Caco-2 (cell line): ENCODE measurements at regions not wholly inside any gene's neighbourhood (a gene's known extent, or its start where the extent isn't known, plus 50 kb on each side); places are given as distances from the start of the nearest gene placed in this dataset.

ENCODE experiments used
- BruUV-seq: library from RNA; stranded (reverse); fragments of 400-500 nt; replicated peaks from 2 replicates; lab custom pipeline; 2021; lab: Mats Ljungman, UMichigan
- CTCF ChIA-PET: fragments of 300-600 bp; sonication (Branson Sonifier 250); formaldehyde crosslinking; loops from one replicate; lab custom pipeline; 2022; ENCODE audit warnings: antibody characterized with exemption; lab: Charles Lee
- POLR2A ChIA-PET: fragments of 300-600 bp; sonication (Branson Sonifier 250); formaldehyde crosslinking; loops from one replicate; lab custom pipeline; 2022; ENCODE audit warnings: antibody characterized with exemption; lab: Charles Lee
- DNase-seq, 2 experiments: peaks; one replicate each; pipeline versions ENCODE4 v3.0.0 to v3.0.0-alpha.2; 2020 to 2022
- H3K27me3 ChIP-seq: replicated peaks from 2 replicates; pipeline ENCODE4 v1.6.0; 2011; ENCODE audit warnings: low read length; ENCODE audit not compliant: control insufficient read depth, insufficient read depth
- H3K36me3 ChIP-seq: 2 replicates; pipeline ENCODE4 v1.5.1; 2011; ENCODE audit warnings: low read length; ENCODE audit not compliant: control insufficient read depth, insufficient read depth
- H3K4me1 ChIP-seq: fragments of 250-450 bp; sonication (Bioruptor Pico); 2 replicates; pipeline ENCODE4 v1.5.1; 2020; ENCODE audit warnings: mild to moderate bottlenecking
- H3K4me3 ChIP-seq: 2 replicates; pipeline ENCODE4 v1.5.1; 2011; ENCODE audit warnings: low read depth, mild to moderate bottlenecking, control low read depth, low read length
- H3K9me3 ChIP-seq: fragments of 250-450 bp; sonication (Bioruptor Pico); 2 replicates; pipeline ENCODE4 v1.5.1; 2020; ENCODE audit warnings: mild to moderate bottlenecking, moderate library complexity
- H3K27ac Mint-ChIP-seq: one replicate; pipeline ENCODE4 v1.8.0; 2022; ENCODE audit warnings: mixed read lengths; ENCODE audit not compliant: unreplicated experiment
- H3K27me3 Mint-ChIP-seq: one replicate; pipeline ENCODE4 v1.8.0; 2022; ENCODE audit warnings: mixed read lengths; ENCODE audit not compliant: insufficient read depth, unreplicated experiment
- H3K36me3 Mint-ChIP-seq: one replicate; pipeline ENCODE4 v1.8.0; 2022; ENCODE audit warnings: mild to moderate bottlenecking, mixed read lengths; ENCODE audit not compliant: insufficient read depth, unreplicated experiment
- H3K4me1 Mint-ChIP-seq: one replicate; pipeline ENCODE4 v1.8.0; 2022; ENCODE audit warnings: low read depth, mixed read lengths; ENCODE audit not compliant: unreplicated experiment
- H3K4me3 Mint-ChIP-seq: one replicate; pipeline ENCODE4 v1.8.0; 2022; ENCODE audit warnings: mild to moderate bottlenecking, moderate library complexity, mixed read lengths; ENCODE audit not compliant: unreplicated experiment
- H3K9me3 Mint-ChIP-seq: one replicate; pipeline ENCODE4 v1.8.0; 2022; ENCODE audit warnings: mixed read lengths; ENCODE audit not compliant: unreplicated experiment
- CTCF ChIP-seq, 2 experiments: fragments of 200-600 bp in 1 of 2; IDR thresholded peaks; 1 replicate in 1 of 2; 2 replicates in 1 of 2; pipeline versions ENCODE4 v1.5.1 to v1.8.0; 2011 to 2022; ENCODE audit warnings: antibody characterized with exemption in 1 of 2, control low read depth in 1 of 2, inconsistent platforms in 1 of 2, low read depth in 1 of 2, low read length in 1 of 2, mild to moderate bottlenecking in 1 of 2, moderate library complexity in 1 of 2; ENCODE audit not compliant: insufficient read depth in 1 of 2, severe bottlenecking in 1 of 2, unreplicated experiment in 1 of 2
- intact Hi-C: fragments of 100-400 bp; cut with micrococcal nuclease; formaldehyde crosslinking; loops from one replicate; pipeline ENCODE4 v1.10.0; 2022; ENCODE audit not compliant: unreplicated experiment

- Mint-ChIP-seq H3K4me1 (peaks cover 41% of the 10 kb centered on the region), H3K4me3 (peak overlapping the region; percentile 46), H3K9me3 (peaks cover 13% of the 10 kb centered on the region), H3K27me3 (no peaks in the 10 kb centered on the region), H3K36me3 (peaks cover 11% of the 10 kb centered on the region), H3K27ac (peak overlapping the region; percentile 93)
- intact Hi-C loops: loop anchor here (1.0 kb wide), 6 partner anchors 10 to 95 kb away; no protein-coding TSS in a partner anchor
- ChIA-PET CTCF (interaction anchor here (0.6 kb wide), 1 partner anchor 170 kb away, joined by 3 read pairs; no protein-coding TSS in a partner anchor), POLR2A (interaction anchor here (0.6 to 0.7 kb wide), 2 partner anchors 35 to 191 kb away, joined by 4 read pairs; no protein-coding TSS in a partner anchor)
- no peaks in the 10 kb centered on the region for H3K27me3 ChIP-seq
- DNase-seq: peak; percentile 83 to 86
- peaks cover 27% of the 10 kb centered on the region for H3K4me1 ChIP-seq
- H3K36me3 ChIP-seq: no peaks in the 10 kb centered on the region
- no peak for TF ChIP-seq CTCF (IDR thresholded peaks at IDR 0.05; ENCODE audit: insufficient read depth in 1 of 2, low read depth in 1 of 2, low read length in 1 of 2, severe bottlenecking in 1 of 2, unreplicated experiment in 1 of 2)
- no peaks in the 10 kb centered on the region for H3K9me3 ChIP-seq
- no peak overlapping the region for H3K4me3 ChIP-seq
- BruUV-seq: no TSS peak
Measured at GRCh38 chr10:21304198-21304597, 221.3 kb downstream of the SKIDA1 start.

GRCh38 chr10:21300551-21300950 lies 224.9 kb downstream of the SKIDA1 start:
- ChIA-PET CTCF (no interaction called here), POLR2A (no interaction called here)
- H3K4me3 Mint-ChIP-seq: no peak overlapping the region
- H3K27ac Mint-ChIP-seq: peak overlapping the region; percentile 3
- Histone ChIP-seq H3K9me3 (no peaks in the 10 kb centered on the region), H3K27me3 (no peaks in the 10 kb centered on the region), H3K4me1 (peaks cover 31% of the 10 kb centered on the region), H3K4me3 (no peak overlapping the region), H3K36me3 (no peaks in the 10 kb centered on the region)
- BruUV-seq: no TSS peak
- peaks cover 4% of the 10 kb centered on the region for H3K9me3 Mint-ChIP-seq
- no peaks in the 10 kb centered on the region for H3K27me3 Mint-ChIP-seq
- H3K4me1 Mint-ChIP-seq: peaks cover 36% of the 10 kb centered on the region
- peaks cover 7% of the 10 kb centered on the region for H3K36me3 Mint-ChIP-seq
- intact Hi-C loops: no loop called here
- no peak for TF ChIP-seq CTCF (IDR thresholded peaks at IDR 0.05; ENCODE audit: insufficient read depth in 1 of 2, low read depth in 1 of 2, low read length in 1 of 2, severe bottlenecking in 1 of 2, unreplicated experiment in 1 of 2)
- DNase-seq: no peak

- no TSS peak for BruUV-seq
- intact Hi-C loops: no loop called here
Measured at GRCh38 chr10:21299330-21299729, 226.2 kb downstream of the SKIDA1 start.

More at GRCh38 chr10:21299330-21299729, 226.2 kb downstream of the SKIDA1 start:
- POLR2A ChIA-PET: no interaction called here
- Histone ChIP-seq H3K36me3 (no peaks in the 10 kb centered on the region), H3K27me3 (no peaks in the 10 kb centered on the region), H3K9me3 (no peaks in the 10 kb centered on the region), H3K4me1 (peaks cover 34% of the 10 kb centered on the region), H3K4me3 (no peak overlapping the region)
- no peak for TF ChIP-seq CTCF (IDR thresholded peaks at IDR 0.05; ENCODE audit: insufficient read depth in 1 of 2, low read depth in 1 of 2, low read length in 1 of 2, severe bottlenecking in 1 of 2, unreplicated experiment in 1 of 2)
- no peak overlapping the region for H3K4me3 Mint-ChIP-seq
- CTCF ChIA-PET: no interaction called here
- no peaks in the 10 kb centered on the region for H3K27me3 Mint-ChIP-seq
- peak overlapping the region; percentile 17 for H3K27ac Mint-ChIP-seq
- peaks cover 39% of the 10 kb centered on the region for H3K4me1 Mint-ChIP-seq
- DNase-seq: no peak
- no peaks in the 10 kb centered on the region for H3K9me3 Mint-ChIP-seq
- peaks cover 5% of the 10 kb centered on the region for H3K36me3 Mint-ChIP-seq
